WERI-Rb-1 (cell line): ENCODE measurements at regions not wholly inside any gene's neighbourhood (a gene's known extent, or its start where the extent isn't known, plus 50 kb on each side); places are given as distances from the start of the nearest gene placed in this dataset.

ENCODE experiments used
- DNase-seq: peaks from one replicate; pipeline ENCODE4 v3.0.0-alpha.2; 2020
- H3K27ac ChIP-seq: fragments of 250-450 bp; sonication (Bioruptor Pico); 2 replicates; pipeline ENCODE4 v1.5.1; 2020; ENCODE audit warnings: mild to moderate bottlenecking, moderate library complexity
- H3K27me3 ChIP-seq: fragments of 250-450 bp; sonication (Bioruptor Pico); 2 replicates; pipeline ENCODE4 v1.5.1; 2021; ENCODE audit warnings: mild to moderate bottlenecking, low read depth, moderate library complexity; ENCODE audit not compliant: insufficient read depth, severe bottlenecking
- H3K36me3 ChIP-seq: fragments of 250-450 bp; sonication (Bioruptor Pico); 2 replicates; pipeline ENCODE4 v1.5.1; 2020; ENCODE audit warnings: mild to moderate bottlenecking, moderate library complexity
- H3K4me3 ChIP-seq: 2 replicates; pipeline ENCODE4 v1.5.1; 2011; ENCODE audit warnings: low read depth, mild to moderate bottlenecking, control low read depth, low read length
- H3K9me3 ChIP-seq: fragments of 250-450 bp; sonication (Bioruptor Pico); 2 replicates; pipeline ENCODE4 v1.5.1; 2021; ENCODE audit warnings: mild to moderate bottlenecking, moderate library complexity; ENCODE audit not compliant: severe bottlenecking
- CTCF ChIP-seq: IDR thresholded peaks from 2 replicates; pipeline ENCODE4 v1.5.1; 2011; ENCODE audit warnings: low read depth, mild to moderate bottlenecking, control low read depth, inconsistent platforms, low read length

GRCh38 chr9:99591770-99592169 is 229.9 kb upstream of the NR4A3 start:
- Histone ChIP-seq H3K27me3 (no peaks in the 10 kb centered on the region), H3K27ac (no peak overlapping the region), H3K36me3 (no peaks in the 10 kb centered on the region), H3K9me3 (no peaks in the 10 kb centered on the region), H3K4me3 (no peak overlapping the region)
- DNase-seq: no peak
- no peak for TF ChIP-seq CTCF

- Histone ChIP-seq H3K27ac (no peak overlapping the region), H3K4me3 (no peak overlapping the region), H3K9me3 (no peaks in the 10 kb centered on the region), H3K27me3 (no peaks in the 10 kb centered on the region), H3K36me3 (no peaks in the 10 kb centered on the region)
- DNase-seq: no peak
- TF ChIP-seq CTCF: no peak
Observed at GRCh38 chr9:99592834-99593574, 228.7 kb upstream of the NR4A3 start.

GRCh38 chr9:99593610-99594009 is 228.1 kb upstream of the NR4A3 start:
- DNase-seq: no peak
- Histone ChIP-seq H3K4me3 (no peak overlapping the region), H3K27me3 (no peaks in the 10 kb centered on the region), H3K36me3 (no peaks in the 10 kb centered on the region), H3K27ac (no peak overlapping the region), H3K9me3 (no peaks in the 10 kb centered on the region)
- no peak for TF ChIP-seq CTCF

- Histone ChIP-seq H3K27me3 (no peaks in the 10 kb centered on the region), H3K9me3 (no peaks in the 10 kb centered on the region), H3K27ac (no peak overlapping the region), H3K36me3 (no peaks in the 10 kb centered on the region), H3K4me3 (no peak overlapping the region)
- TF ChIP-seq CTCF: no peak
- DNase-seq: no peak
Observed at GRCh38 chr9:99594056-99594780, 227.5 kb upstream of the NR4A3 start.

GRCh38 chr9:99595796-99596195 is 225.9 kb upstream of the NR4A3 start:
- DNase-seq: no peak
- H3K9me3 ChIP-seq: no peaks in the 10 kb centered on the region
- no peak overlapping the region for H3K27ac ChIP-seq
- no peaks in the 10 kb centered on the region for H3K36me3 ChIP-seq
- H3K4me3 ChIP-seq: no peak overlapping the region
- no peaks in the 10 kb centered on the region for H3K27me3 ChIP-seq
- TF ChIP-seq CTCF: no peak
